HFFc6 (cell line): ENCODE measurements at regions not wholly inside any gene's neighbourhood (a gene's known extent, or its start where the extent isn't known, plus 50 kb on each side); places are given as distances from the start of the nearest gene placed in this dataset.

Experiments
- DNase-seq: peaks from one replicate; pipeline ENCODE4 v3.0.0-alpha.2; 2018
- H3K27ac Mint-ChIP-seq: 2 replicates; pipeline ENCODE4 v1.8.0; 2020; ENCODE audit warnings: mild to moderate bottlenecking, mixed read lengths
- H3K27me3 Mint-ChIP-seq: 2 replicates; pipeline ENCODE4 v1.8.0; 2021; ENCODE audit warnings: mild to moderate bottlenecking, moderate library complexity, mixed read lengths; ENCODE audit not compliant: insufficient read depth
- H3K36me3 Mint-ChIP-seq: 2 replicates; pipeline ENCODE4 v1.8.0; 2021; ENCODE audit warnings: low read depth, mixed read lengths
- H3K4me1 Mint-ChIP-seq: 2 replicates; pipeline ENCODE4 v1.8.0; 2020; ENCODE audit warnings: low read depth, mixed read lengths
- H3K4me3 Mint-ChIP-seq: 2 replicates; pipeline ENCODE4 v1.8.0; 2020; ENCODE audit warnings: mild to moderate bottlenecking, moderate library complexity, mixed read lengths
- H3K9me3 Mint-ChIP-seq: 2 replicates; pipeline ENCODE4 v1.8.0; 2020; ENCODE audit warnings: mild to moderate bottlenecking, mixed read lengths
- TF ChIP-seq, protein P1 (sequence below): fragments of 200-600 bp; sonication (generic); IDR thresholded peaks from 2 replicates; pipeline ENCODE4 v1.5.0; 2021; ENCODE audit warnings: antibody characterized with exemption, mild to moderate bottlenecking

DNA sequence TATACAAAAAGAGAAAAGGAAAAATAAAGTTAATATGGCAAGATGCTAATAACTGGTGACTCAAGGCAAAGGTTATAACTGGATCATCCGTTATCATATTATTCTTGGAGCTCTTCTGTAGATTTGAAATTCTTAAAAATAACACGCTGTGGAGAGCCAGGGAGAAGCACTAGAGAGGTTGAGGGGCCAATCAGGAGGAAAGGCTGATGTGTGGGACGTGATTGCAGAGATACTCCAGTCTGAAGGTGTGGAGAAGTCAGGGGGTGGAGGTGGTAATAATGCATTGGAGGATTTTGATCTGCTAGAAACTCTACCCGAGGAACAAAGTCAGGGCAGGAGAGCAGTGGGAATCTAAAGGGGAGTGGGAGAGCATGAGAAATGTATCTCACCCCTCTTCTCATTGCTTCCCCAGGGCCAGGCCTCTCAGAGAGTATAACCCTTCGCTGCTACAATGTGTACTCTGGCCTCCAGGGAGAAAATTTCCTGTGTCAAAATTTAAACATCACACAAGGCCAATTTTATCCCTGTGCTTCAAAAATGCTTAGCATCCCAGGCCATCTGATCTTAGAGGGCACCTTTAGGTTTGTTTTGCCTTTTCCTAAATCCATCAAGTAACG, 211.5 kb upstream of the SEMA6D start:
- H3K36me3 Mint-ChIP-seq = no peaks in the 10 kb centered on the region
- H3K4me1 Mint-ChIP-seq = peaks cover 15% of the 10 kb centered on the region
- no peak overlapping the region for H3K27ac Mint-ChIP-seq
- H3K9me3 Mint-ChIP-seq = no peaks in the 10 kb centered on the region
- no peak overlapping the region; the same call in 1 of the 2 replicates for H3K4me3 Mint-ChIP-seq
- TF ChIP-seq, protein P1, sequence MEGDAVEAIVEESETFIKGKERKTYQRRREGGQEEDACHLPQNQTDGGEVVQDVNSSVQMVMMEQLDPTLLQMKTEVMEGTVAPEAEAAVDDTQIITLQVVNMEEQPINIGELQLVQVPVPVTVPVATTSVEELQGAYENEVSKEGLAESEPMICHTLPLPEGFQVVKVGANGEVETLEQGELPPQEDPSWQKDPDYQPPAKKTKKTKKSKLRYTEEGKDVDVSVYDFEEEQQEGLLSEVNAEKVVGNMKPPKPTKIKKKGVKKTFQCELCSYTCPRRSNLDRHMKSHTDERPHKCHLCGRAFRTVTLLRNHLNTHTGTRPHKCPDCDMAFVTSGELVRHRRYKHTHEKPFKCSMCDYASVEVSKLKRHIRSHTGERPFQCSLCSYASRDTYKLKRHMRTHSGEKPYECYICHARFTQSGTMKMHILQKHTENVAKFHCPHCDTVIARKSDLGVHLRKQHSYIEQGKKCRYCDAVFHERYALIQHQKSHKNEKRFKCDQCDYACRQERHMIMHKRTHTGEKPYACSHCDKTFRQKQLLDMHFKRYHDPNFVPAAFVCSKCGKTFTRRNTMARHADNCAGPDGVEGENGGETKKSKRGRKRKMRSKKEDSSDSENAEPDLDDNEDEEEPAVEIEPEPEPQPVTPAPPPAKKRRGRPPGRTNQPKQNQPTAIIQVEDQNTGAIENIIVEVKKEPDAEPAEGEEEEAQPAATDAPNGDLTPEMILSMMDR = no peak
- DNase-seq = no peak
- no peaks in the 10 kb centered on the region for H3K27me3 Mint-ChIP-seq

DNA sequence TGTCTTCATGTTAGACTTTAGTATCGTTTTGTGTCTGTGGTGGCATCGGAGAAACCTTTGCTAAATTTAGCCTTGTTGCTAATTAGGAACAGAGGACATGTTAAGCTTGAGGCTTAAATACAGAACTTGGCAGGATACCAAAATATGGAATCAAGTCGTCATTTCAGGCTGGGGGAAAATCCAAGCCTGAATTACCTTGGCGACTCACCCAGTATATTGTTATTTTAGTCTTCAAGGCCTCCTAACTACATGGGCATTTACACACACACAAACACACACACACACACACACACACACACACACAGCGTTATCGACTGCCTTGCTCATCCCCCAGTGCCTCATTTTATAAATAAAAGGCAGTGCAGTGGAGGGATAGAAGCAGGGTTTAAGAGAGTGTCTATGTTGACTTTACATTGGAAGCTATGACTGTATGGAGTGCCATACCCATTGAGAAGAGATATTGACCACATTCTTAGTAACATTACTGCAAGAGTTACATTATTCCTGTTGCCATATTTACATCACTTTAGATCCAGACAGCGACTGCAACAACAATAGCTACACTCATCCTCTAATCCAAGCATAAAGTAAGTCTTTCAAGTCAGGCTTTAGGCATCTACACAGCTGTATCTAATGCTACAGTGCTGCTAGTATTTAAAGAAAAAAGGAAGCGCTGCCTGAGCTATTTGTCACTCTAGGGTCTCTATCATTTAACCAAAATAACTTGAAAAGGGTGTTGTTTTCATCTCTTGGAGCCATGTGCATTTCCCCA, 210.8 kb upstream of the SEMA6D start:
- no peaks in the 10 kb centered on the region for H3K27me3 Mint-ChIP-seq
- TF ChIP-seq, protein P1 = no peak
- H3K36me3 Mint-ChIP-seq = no peaks in the 10 kb centered on the region
- no peak overlapping the region; the same call in 1 of the 2 replicates for H3K4me3 Mint-ChIP-seq
- no peak overlapping the region for H3K27ac Mint-ChIP-seq
- DNase-seq = peak; percentile 33
- H3K9me3 Mint-ChIP-seq = no peaks in the 10 kb centered on the region
- H3K4me1 Mint-ChIP-seq = peaks cover 15% of the 10 kb centered on the region

DNA sequence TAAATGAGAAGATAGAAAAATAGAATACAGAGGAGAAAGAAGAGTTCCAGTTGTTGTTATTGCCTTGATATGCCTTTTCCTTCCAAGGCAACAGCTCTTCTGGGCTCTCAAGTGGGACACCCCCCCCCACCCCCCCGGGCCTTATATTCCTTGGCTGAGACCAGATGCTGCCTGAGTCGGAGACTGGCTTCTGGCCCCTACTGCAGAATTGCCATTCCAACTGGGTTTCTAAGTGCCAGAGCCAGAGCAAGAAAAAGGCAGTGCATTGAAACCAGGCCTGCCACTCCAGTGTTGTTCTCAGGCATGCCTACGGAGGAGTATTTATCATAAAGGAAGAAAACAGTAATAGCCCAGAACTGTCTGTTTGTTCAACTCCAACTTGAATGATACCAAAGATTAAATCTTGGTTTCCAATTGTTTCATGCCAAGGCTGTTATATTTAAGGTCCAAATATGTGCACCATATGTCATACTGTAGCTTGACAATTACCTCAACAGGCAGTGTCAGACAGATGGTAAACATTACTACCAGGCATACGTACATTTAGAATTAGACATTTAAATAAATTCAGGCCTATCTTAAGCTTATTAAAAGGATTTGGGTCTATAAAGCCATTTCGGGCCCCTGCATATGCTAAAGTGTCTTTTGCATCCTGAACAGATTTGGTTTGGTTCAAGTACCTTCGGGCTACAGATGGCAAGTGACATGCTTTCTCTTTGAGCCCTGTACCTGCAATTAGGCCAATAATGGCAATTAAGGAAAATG, 209.9 kb upstream of the SEMA6D start:
- Mint-ChIP-seq H3K27me3 (no peaks in the 10 kb centered on the region), H3K27ac (no peak overlapping the region), H3K4me3 (no peak overlapping the region), H3K4me1 (peaks cover 15% of the 10 kb centered on the region), H3K9me3 (no peaks in the 10 kb centered on the region), H3K36me3 (no peaks in the 10 kb centered on the region)
- TF ChIP-seq, protein P1 = no peak
- DNase-seq = no peak

DNA sequence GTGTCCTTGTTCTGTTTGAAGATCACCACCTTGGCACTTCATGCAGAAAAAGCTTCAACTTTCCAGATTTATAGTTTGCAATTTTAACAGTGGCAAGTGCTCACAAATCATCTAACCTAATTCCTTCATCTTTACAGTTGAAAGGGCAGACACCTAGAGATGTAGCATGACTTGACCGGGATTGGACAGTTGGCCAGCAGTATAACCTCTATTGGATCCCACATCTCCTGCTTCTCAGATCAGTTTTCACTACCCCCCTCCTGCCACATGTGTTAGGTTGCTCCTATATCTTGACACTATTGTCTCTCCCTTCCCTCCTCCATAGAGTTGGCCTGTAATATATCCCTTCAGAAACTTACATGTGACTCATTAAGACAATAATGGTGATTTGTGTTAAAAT, 206.0 kb upstream of the SEMA6D start:
- DNase-seq = no peak
- Mint-ChIP-seq H3K9me3 (no peaks in the 10 kb centered on the region), H3K27ac (no peak overlapping the region), H3K36me3 (no peaks in the 10 kb centered on the region), H3K27me3 (no peaks in the 10 kb centered on the region), H3K4me3 (no peak overlapping the region), H3K4me1 (peaks cover 8% of the 10 kb centered on the region)
- TF ChIP-seq, protein P1 = no peak

DNA sequence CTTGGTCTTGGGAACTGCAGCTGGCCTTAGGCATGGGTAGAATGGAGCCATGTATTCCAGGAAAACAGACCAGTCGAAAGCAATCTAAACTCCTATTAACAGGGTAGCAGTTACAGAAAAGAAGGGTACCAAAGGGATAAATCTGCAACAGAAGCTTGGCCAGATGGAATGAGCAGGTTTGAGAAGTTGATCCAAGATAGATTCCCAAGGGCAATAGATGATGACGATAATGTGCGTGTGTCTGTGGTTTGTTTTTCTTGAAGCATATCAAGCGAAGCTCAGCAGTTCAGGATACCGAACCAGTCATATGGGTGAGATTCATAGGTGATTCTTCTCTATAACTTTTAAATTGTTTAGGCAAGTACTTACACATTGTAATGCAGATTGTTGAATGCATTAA, 203.8 kb upstream of the SEMA6D start:
- DNase-seq = no peak
- H3K9me3 Mint-ChIP-seq = no peaks in the 10 kb centered on the region
- no peaks in the 10 kb centered on the region for H3K27me3 Mint-ChIP-seq
- H3K4me3 Mint-ChIP-seq = no peak overlapping the region
- H3K27ac Mint-ChIP-seq = no peak overlapping the region
- H3K4me1 Mint-ChIP-seq = peaks cover 12% of the 10 kb centered on the region; the same call in 1 of the 2 replicates
- no peaks in the 10 kb centered on the region for H3K36me3 Mint-ChIP-seq
- TF ChIP-seq, protein P1 = no peak
